AG04450 (cell line): ENCODE measurements at regions not wholly inside any gene's neighbourhood (a gene's known extent, or its start where the extent isn't known, plus 50 kb on each side); places are given as distances from the start of the nearest gene placed in this dataset.
"Not testable (repeated sequence)": the region's sequence is repeated elsewhere in the genome, so short reads cannot be mapped to it uniquely, and the experiment has no call there.

Experiments used
- CTCF ChIA-PET: fragments of 300-600, 350-600 bp; formaldehyde crosslinking; extraction: SDS; loops from one replicate; lab custom pipeline; 2022; ENCODE audit warnings: antibody characterized with exemption, inconsistent platforms; lab: Charles Lee
- POLR2A ChIA-PET: fragments of 350-600 bp; formaldehyde crosslinking; extraction: SDS; loops from one replicate; lab custom pipeline; 2021; ENCODE audit warnings: antibody characterized with exemption, inconsistent platforms; lab: Yijun Ruan, JAX
- DNase-seq: peaks from one replicate; pipeline ENCODE4 v3.0.0-alpha.2; 2011; ENCODE audit warnings: low read depth, low spot score
- H3K27ac ChIP-seq: one replicate; pipeline ENCODE4 v1.5.1; 2012; ENCODE audit warnings: low read depth, low read length, control low read depth
- H3K27me3 ChIP-seq: one replicate; pipeline ENCODE4 v1.6.0; 2012; ENCODE audit warnings: low read length; ENCODE audit not compliant: control insufficient read depth, insufficient read depth
- H3K4me3 ChIP-seq: 2 replicates; pipeline ENCODE4 v1.5.1; 2011; ENCODE audit warnings: mild to moderate bottlenecking, low read depth, low read length, control low read depth
- H3K9me3 ChIP-seq: 2 replicates; pipeline ENCODE4 v1.5.1; 2012; ENCODE audit warnings: low read length; ENCODE audit not compliant: control insufficient read depth, insufficient read depth
- CTCF ChIP-seq: IDR thresholded peaks from 2 replicates; pipeline ENCODE4 v1.5.1; 2011; ENCODE audit warnings: low read depth, low read length, control low read depth, inconsistent platforms

GRCh38 chr18:3345452-3345851, 83.5 kb downstream of the MYL12B start:
- no peak overlapping the region for H3K27ac ChIP-seq
- POLR2A ChIA-PET, result no interaction called here
- no peak for DNase-seq
- H3K9me3 ChIP-seq, result no peaks in the 10 kb centered on the region
- CTCF ChIA-PET, result interaction anchor here (0.9 kb wide), 1 partner anchor 23 kb away, joined by 6 read pairs; no protein-coding TSS in a partner anchor
- TF ChIP-seq CTCF, result no peak
- no peak overlapping the region for H3K4me3 ChIP-seq
- H3K27me3 ChIP-seq, result no peaks in the 10 kb centered on the region

- ChIA-PET CTCF (no interaction called here), POLR2A (no interaction called here)
- TF ChIP-seq CTCF, result no peak
- Histone ChIP-seq H3K4me3 (no peak overlapping the region), H3K27me3 (no peaks in the 10 kb centered on the region), H3K9me3 (no peaks in the 10 kb centered on the region), H3K27ac (no peak overlapping the region)
- DNase-seq, result no peak
Observed at GRCh38 chr18:3345885-3346284, 84.0 kb downstream of the MYL12B start.

GRCh38 chr18:3346487-3346886, 84.6 kb downstream of the MYL12B start:
- no peak for DNase-seq
- ChIA-PET POLR2A (interaction anchor here (0.6 kb wide), 1 partner anchor 14 kb away, joined by 4 read pairs; no protein-coding TSS in a partner anchor), CTCF (no interaction called here)
- Histone ChIP-seq H3K27ac (no peak overlapping the region), H3K27me3 (no peaks in the 10 kb centered on the region), H3K9me3 (no peaks in the 10 kb centered on the region), H3K4me3 (no peak overlapping the region)
- no peak for TF ChIP-seq CTCF

GRCh38 chr18:3347286-3347803, 85.4 kb downstream of the MYL12B start:
- no peaks in the 10 kb centered on the region for H3K9me3 ChIP-seq
- TF ChIP-seq CTCF, result no peak
- CTCF ChIA-PET, result no interaction called here
- DNase-seq, result no peak
- POLR2A ChIA-PET, result no interaction called here
- no peak overlapping the region for H3K27ac ChIP-seq
- no peak overlapping the region for H3K4me3 ChIP-seq
- no peaks in the 10 kb centered on the region for H3K27me3 ChIP-seq

- POLR2A ChIA-PET, result no interaction called here
- CTCF ChIA-PET, result no interaction called here
Observed at GRCh38 chr18:3348176-3348575, 86.2 kb downstream of the MYL12B start.

GRCh38 chr18:3349046-3349841, 87.3 kb downstream of the MYL12B start:
- H3K27ac ChIP-seq, CTCF ChIA-PET, DNase-seq, H3K9me3 ChIP-seq, H3K27me3 ChIP-seq, H3K4me3 ChIP-seq, POLR2A ChIA-PET: not testable (repeated sequence)

More at GRCh38 chr18:3348176-3348575, 86.2 kb downstream of the MYL12B start:
- Histone ChIP-seq H3K4me3 (no peak overlapping the region), H3K27me3 (peaks cover 2% of the 10 kb centered on the region), H3K27ac (no peak overlapping the region), H3K9me3 (no peaks in the 10 kb centered on the region)
- TF ChIP-seq CTCF, result no peak
- DNase-seq, result no peak
